ENCODE measurements at regions not wholly inside any gene's neighbourhood (a gene's known extent, or its start where the extent isn't known, plus 50 kb on each side); places are given as distances from the start of the nearest gene placed in this dataset.

DNA sequence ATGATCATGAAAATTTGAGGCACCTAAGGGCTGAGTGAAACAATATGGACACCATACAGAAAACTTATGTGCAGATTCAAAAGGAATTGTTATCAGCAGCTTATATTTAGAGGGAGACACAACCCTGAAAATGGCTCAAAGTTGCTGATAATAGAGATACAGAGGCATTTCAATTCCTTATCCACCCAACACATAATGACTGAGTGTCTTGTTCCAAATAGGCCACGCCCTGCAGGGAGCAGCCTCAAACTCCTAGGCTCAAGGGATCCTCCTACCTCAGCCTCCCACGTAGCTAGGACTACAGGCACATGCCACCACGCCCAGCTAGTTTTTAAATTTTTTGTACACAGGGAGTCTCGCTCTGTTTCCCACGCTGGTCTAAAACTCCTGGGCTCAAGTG lies 79.0 kb downstream of the LBH start:
- DNase-seq = no peak

- no peak for DNase-seq
These were observed 79.6 kb downstream of the LBH start for GRCh38 chr2:30310955-30311354.

DNA sequence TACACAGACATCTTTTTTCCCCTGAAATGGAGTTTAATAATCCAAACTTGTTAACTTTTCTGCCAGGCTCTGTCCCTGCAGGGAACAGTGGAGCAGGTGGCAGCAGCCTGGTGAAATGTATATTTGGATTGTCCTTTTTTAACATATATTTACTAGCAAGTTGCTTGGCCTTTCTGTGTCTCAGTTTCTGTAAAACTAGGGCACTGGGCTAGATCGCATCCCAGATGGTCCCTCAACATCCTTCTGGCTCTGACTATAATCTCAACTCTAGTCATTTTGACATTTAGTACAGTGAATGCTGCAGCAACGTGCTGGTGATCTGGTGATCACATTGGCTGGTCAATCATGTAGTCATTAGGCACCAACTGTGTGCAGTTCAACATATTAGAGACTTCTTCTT lies 80.4 kb downstream of the LBH start:
- DNase-seq = no peak

- no peak for DNase-seq
These were observed 81.6 kb downstream of the LBH start for GRCh38 chr2:30312916-30313315.

GRCh38 chr2:30314981-30315380 lies 83.6 kb downstream of the LBH start:
- no peak for DNase-seq

DNA sequence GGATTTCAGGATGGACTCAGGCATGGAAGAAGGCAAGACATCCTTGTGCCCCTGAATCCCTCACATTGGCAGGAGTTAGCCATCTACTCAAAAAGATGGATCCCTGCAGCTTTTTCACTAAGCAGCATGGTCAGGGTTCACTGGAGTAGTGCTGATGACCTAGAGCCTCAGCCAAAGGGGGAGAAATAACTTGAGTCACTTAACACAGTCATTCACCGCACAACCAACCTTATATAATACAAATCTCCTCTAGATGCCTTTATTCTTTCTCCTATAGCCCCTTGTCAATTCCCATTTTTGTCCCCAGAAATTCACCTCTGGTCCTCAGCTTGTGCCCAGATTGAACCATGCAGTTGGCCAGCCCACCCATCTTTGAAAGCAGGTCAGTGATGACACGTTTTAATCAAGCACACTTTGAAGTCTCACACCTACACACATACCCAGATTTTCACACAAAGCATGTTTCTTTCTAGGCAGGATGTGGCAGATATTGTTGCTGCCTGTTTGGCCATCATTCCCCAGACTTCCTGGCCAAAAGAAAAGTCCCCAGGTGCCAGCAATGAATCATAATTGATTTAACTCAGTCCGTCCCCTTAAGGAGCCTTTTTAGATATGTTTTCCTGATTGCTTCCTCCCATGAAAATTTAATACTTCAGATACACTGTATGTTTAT lies 84.2 kb downstream of the LBH start:
- no peak for DNase-seq

DNA sequence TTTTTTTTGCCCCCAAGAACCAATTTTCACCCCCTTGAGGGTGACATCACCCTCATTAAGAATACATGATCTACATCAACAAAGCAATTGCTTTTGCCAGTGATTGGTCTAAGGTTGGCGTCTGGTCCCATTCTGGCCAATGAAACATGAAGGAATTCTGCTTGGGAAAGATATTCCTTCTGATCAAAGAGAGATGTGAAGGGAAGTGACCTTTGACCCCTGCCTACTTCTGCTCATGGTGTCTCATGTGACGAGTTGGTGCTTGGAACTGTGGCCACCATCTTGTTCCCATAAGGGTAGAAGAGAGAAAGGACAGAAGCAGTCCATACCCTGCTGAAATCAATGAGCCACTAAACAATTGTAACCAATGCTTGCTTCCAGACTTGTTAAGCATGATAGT lies 85.1 kb downstream of the LBH start:
- DNase-seq = no peak

DNA sequence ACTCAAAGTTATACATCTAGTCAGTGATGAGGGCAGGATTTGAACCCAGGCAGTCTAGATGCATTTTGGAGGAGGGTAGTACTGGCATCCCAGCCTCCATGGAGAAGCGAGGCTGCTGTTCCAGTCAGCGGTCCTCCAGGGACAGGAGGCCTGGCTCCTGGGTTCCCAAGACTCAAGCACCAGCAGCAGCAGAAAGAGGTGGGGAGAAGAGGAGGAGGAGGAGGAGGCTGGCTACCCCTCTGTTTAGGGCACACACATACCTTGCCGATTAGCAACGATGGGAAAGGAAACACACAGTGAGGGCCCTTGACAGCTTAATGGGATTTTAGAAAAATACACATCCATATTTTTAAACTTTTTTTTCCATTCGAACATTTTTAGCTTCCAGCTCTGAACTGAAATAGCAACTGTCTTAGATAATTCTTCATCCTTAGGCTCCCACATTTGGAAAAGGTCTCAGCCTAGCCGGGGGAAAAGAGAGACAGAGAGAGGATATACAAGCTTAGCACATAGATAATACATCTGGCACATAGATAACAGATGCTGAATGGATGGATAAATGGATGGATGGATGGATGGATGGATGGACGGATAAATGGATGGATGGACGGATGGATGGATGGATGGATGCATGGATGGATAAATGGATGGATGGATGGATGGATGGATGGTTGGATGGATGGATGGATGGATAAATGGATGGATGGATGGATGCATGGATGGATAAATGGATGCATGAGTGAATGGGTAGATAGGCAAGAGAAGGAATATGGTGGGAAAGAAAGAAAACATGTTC lies 87.9 kb downstream of the LBH start:
- no peak for DNase-seq

- DNase-seq = no peak
These were observed 90.1 kb downstream of the LBH start for GRCh38 chr2:30321466-30321865.

- no peak for DNase-seq
These were observed 92.2 kb downstream of the LBH start for GRCh38 chr2:30323499-30323898.

GRCh38 chr2:30324245-30324908 lies 93.0 kb downstream of the LBH start:
- DNase-seq = no peak

- no peak for DNase-seq
These were observed 94.4 kb downstream of the LBH start for GRCh38 chr2:30325600-30326328.

- DNase-seq = no peak
These were observed 95.2 kb downstream of the LBH start for GRCh38 chr2:30326497-30326896.

GRCh38 chr2:30331038-30331437 lies 99.7 kb downstream of the LBH start:
- no peak for DNase-seq

GRCh38 chr2:30331869-30332268 lies 100.5 kb downstream of the LBH start:
- no peak for DNase-seq

DNA sequence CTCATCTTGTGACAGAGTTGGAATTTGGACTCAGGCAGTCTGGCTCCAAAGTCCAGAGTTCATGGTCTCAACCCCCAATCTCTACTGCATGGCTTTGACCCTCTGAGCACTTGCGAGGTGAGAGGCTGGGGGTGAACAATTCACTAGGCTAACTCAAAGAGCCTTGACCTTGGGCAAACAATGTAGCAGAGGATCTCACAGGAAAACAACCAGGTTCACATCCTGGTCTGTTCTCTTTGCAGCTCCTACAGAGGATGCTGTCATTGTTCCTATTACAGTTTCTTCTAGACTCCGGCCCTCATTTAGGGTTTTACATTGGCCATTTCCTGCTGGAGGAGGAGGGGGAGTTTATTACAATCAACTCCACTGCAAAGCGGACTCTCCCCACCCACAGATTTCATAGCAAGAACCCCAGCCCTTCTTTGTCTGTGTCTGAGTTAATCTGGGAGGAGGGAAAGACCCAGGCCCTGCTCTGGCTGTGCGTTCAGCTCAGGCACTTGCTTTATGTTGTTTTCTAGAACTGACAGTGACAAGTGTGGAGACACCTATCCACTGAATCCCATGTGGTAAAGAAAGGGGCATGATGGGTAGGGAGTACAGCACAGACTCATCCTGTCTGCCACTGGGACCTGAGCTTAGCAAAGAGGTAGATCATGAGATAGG lies 101.6 kb downstream of the LBH start:
- no peak for DNase-seq

DNA sequence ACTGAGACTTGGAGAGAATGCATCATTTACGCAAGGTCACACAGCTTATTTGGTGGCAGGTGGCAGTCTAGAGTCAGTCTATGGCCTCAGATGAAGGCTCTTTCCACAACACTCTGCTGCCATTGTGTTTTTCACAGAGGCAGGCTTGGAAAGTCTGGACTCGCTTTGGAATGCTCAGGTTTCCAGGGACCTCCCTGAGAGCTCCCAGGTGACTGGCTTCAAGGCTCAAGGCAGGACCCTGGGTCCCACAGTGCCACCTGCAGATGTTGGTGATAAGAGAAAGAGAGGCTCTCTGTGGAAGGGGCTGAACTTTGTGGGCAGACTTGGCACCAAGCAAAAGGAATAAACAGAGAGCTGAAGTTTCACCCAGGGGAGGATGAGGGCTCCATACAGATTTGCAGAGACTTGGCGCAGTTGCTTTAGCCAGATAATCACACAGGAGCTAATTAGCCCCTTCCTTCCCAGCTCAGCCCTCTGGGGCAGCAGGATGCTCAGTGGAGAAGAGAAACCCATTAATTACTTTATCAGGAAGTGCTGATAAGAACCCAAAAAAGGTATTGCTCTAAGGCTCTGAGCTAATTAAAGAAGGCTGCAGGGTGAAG lies 103.5 kb downstream of the LBH start:
- no peak for DNase-seq

DNA sequence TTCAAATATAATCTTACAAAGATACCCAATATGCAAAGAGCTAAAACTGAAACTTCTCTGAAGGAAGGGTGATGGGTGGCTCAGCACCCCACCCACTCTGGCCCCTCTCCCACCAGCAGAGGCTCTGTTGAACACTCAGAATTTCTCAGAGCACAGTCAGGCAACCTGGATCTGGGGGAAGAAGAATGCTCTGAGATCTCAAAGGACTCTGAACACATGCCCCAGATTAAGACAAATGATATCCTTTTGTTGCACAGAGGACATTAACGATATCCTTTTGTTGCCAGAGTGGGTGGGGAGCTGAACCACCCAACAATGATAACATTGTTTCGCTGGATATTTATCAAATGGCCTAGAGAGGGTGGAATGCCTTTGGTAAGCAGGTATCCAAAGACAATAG lies 104.8 kb downstream of the LBH start:
- no peak for DNase-seq

DNA sequence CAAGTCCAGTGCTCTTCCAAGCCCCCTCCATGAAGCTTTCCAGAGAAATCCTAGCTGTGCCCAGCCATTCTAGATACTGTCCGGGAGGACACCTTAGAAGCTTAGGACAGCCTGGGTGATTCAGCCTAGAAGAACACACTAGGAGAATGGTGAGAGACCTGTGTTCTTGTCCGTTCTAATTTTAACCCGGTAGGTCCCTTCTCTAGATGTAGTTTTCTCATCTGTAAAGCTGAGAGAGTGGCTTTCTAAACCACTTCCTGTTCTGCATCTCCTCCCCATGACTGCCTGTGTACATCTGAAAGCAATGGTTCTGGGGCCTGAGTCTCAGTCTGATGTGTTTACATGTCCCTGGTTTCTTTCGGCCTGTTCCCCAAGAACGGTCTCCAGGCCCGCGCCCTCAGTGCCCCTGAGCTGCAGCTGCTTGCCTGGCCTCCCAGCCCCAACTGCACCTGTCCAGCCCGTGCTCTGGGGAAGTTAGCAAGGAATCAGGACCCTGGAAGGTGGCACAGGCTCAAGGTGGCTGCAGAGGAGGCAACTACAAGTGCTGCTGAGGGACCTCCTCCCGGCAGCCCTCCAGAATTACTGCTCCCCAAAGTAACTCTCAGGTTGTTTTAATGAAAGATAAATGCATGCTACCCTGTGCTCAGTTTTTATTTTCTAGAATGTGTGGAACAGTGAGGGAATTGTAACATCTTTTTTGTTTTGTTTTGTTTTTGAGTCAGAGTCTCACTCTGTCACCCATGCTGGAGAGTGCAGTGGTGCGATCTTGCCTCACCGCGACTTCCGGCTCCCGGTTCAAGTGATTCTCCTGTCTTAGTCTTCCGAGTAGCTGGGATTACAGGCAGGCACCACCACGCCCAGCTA lies 105.9 kb downstream of the LBH start:
- DNase-seq = peak; percentile 43

DNA sequence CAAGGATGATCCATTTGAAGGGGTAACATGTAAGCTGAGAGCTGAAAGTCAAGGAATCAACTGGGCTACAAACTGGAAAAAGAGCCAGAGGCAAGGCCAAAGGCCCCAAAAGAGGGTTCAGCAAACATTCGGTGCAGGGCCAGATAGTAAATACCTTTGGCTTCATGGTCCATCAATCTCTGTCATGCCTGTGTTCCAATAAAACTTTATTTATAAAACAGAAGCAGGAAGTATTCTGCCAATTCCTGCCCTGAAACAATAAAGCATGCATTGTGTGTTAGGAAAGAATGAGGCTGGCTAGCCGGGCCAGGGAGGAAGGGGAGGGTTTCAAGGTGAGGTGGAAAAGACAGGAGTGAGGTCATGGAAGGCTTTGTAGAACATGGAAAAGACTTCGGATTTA lies 107.1 kb downstream of the LBH start:
- no peak for DNase-seq

DNA sequence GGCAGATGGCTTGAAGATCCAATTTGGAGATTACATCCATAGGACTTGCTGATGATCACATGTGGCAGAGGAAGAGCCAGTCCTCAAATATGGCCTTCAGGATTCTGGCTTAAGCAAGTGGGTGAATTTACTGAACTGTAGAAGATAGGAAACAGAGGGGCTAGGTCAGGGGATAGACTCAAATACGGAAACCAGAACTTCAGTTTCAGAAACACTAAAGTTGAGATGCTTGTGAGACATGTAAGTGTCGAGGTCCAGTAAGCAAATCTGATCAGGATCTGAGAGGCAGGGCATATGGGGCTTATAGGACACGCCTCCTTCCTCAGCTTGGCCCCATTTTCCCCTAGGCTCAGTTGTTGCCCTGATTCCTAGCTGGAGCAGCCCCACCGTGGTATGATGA lies 107.7 kb downstream of the LBH start:
- DNase-seq = no peak
